HFFc6 (cell line): ENCODE measurements at regions not wholly inside any gene's neighbourhood (a gene's known extent, or its start where the extent isn't known, plus 50 kb on each side); places are given as distances from the start of the nearest gene placed in this dataset.

ENCODE experiments used
- DNase-seq: peaks from one replicate; pipeline ENCODE4 v3.0.0-alpha.2; 2018
- H3K27ac Mint-ChIP-seq: 2 replicates; pipeline ENCODE4 v1.8.0; 2020; ENCODE audit warnings: mild to moderate bottlenecking, mixed read lengths
- H3K27me3 Mint-ChIP-seq: 2 replicates; pipeline ENCODE4 v1.8.0; 2021; ENCODE audit warnings: mild to moderate bottlenecking, moderate library complexity, mixed read lengths; ENCODE audit not compliant: insufficient read depth
- H3K36me3 Mint-ChIP-seq: 2 replicates; pipeline ENCODE4 v1.8.0; 2021; ENCODE audit warnings: low read depth, mixed read lengths
- H3K4me1 Mint-ChIP-seq: 2 replicates; pipeline ENCODE4 v1.8.0; 2020; ENCODE audit warnings: low read depth, mixed read lengths
- H3K4me3 Mint-ChIP-seq: 2 replicates; pipeline ENCODE4 v1.8.0; 2020; ENCODE audit warnings: mild to moderate bottlenecking, moderate library complexity, mixed read lengths
- H3K9me3 Mint-ChIP-seq: 2 replicates; pipeline ENCODE4 v1.8.0; 2020; ENCODE audit warnings: mild to moderate bottlenecking, mixed read lengths
- CTCF ChIP-seq: fragments of 200-600 bp; sonication (generic); IDR thresholded peaks from 2 replicates; pipeline ENCODE4 v1.5.0; 2021; ENCODE audit warnings: antibody characterized with exemption, mild to moderate bottlenecking

GRCh38 chr5:106386287-106386686 lies 1284.5 kb downstream of the EFNA5 start:
- peaks cover 20% of the 10 kb centered on the region for H3K9me3 Mint-ChIP-seq
- no peak overlapping the region for H3K4me3 Mint-ChIP-seq
- H3K36me3 Mint-ChIP-seq: no peaks in the 10 kb centered on the region
- H3K27ac Mint-ChIP-seq: no peak overlapping the region
- no peak for TF ChIP-seq CTCF
- no peak for DNase-seq
- H3K27me3 Mint-ChIP-seq: no peaks in the 10 kb centered on the region
- H3K4me1 Mint-ChIP-seq: no peaks in the 10 kb centered on the region

- DNase-seq: no peak
- TF ChIP-seq CTCF: no peak
- Mint-ChIP-seq H3K27ac (no peak overlapping the region), H3K36me3 (no peaks in the 10 kb centered on the region), H3K27me3 (no peaks in the 10 kb centered on the region), H3K4me3 (no peak overlapping the region), H3K9me3 (peaks cover 31% of the 10 kb centered on the region), H3K4me1 (no peaks in the 10 kb centered on the region)
These were observed 1290.0 kb downstream of the EFNA5 start for GRCh38 chr5:106380736-106381135.

GRCh38 chr5:106376522-106376921 lies 1294.2 kb downstream of the EFNA5 start:
- TF ChIP-seq CTCF: no peak
- no peak overlapping the region for H3K27ac Mint-ChIP-seq
- H3K4me3 Mint-ChIP-seq: no peak overlapping the region
- no peaks in the 10 kb centered on the region for H3K4me1 Mint-ChIP-seq
- no peak for DNase-seq
- H3K27me3 Mint-ChIP-seq: no peaks in the 10 kb centered on the region
- peaks cover 21% of the 10 kb centered on the region for H3K9me3 Mint-ChIP-seq
- no peaks in the 10 kb centered on the region for H3K36me3 Mint-ChIP-seq

- TF ChIP-seq CTCF: no peak
These were observed 1295.8 kb downstream of the EFNA5 start for GRCh38 chr5:106374956-106375355.

GRCh38 chr5:106368021-106368420 lies 1302.7 kb downstream of the EFNA5 start:
- Mint-ChIP-seq H3K27ac (no peak overlapping the region), H3K9me3 (peaks cover 45% of the 10 kb centered on the region), H3K27me3 (no peaks in the 10 kb centered on the region), H3K36me3 (no peaks in the 10 kb centered on the region), H3K4me1 (no peaks in the 10 kb centered on the region), H3K4me3 (no peak overlapping the region)
- TF ChIP-seq CTCF: no peak
- no peak for DNase-seq

More at GRCh38 chr5:106374956-106375355, 1295.8 kb downstream of the EFNA5 start:
- Mint-ChIP-seq H3K4me1 (no peaks in the 10 kb centered on the region), H3K9me3 (peaks cover 25% of the 10 kb centered on the region), H3K27me3 (no peaks in the 10 kb centered on the region), H3K27ac (no peak overlapping the region), H3K4me3 (no peak overlapping the region), H3K36me3 (no peaks in the 10 kb centered on the region)
- DNase-seq: no peak

- H3K27me3 Mint-ChIP-seq: no peaks in the 10 kb centered on the region
- H3K27ac Mint-ChIP-seq: no peak overlapping the region
- no peaks in the 10 kb centered on the region for H3K36me3 Mint-ChIP-seq
- no peak overlapping the region for H3K4me3 Mint-ChIP-seq
- TF ChIP-seq CTCF: no peak
- peaks cover 52% of the 10 kb centered on the region for H3K9me3 Mint-ChIP-seq
- H3K4me1 Mint-ChIP-seq: no peaks in the 10 kb centered on the region
- no peak for DNase-seq
These were observed 1303.5 kb downstream of the EFNA5 start for GRCh38 chr5:106367281-106367680.
